Astrocyte (in vitro differentiated cells and primary cell): ENCODE measurements at regions not wholly inside any gene's neighbourhood (a gene's known extent, or its start where the extent isn't known, plus 50 kb on each side); places are given as distances from the start of the nearest gene placed in this dataset.

ENCODE experiments used
- CTCF ChIP-seq: IDR thresholded peaks from 2 replicates; pipeline ENCODE4 v1.5.1; 2011; ENCODE audit warnings: low read depth, mild to moderate bottlenecking, inconsistent platforms, low read length, moderate library complexity; ENCODE audit not compliant: insufficient read depth
- EZH2 ChIP-seq: IDR thresholded peaks from 2 replicates; pipeline ENCODE4 v1.6.1; 2012; ENCODE audit warnings: mild to moderate bottlenecking, low read length, inconsistent platforms; ENCODE audit not compliant: insufficient read depth

GRCh38 chr2:179340678-179341077 is 76.0 kb upstream of the SESTD1 start:
- peak; percentile 16 for TF ChIP-seq CTCF
- no peak for TF ChIP-seq EZH2
